Naive thymus-derived CD4-positive, alpha-beta T cell (primary cell): ENCODE measurements at regions not wholly inside any gene's neighbourhood (a gene's known extent, or its start where the extent isn't known, plus 50 kb on each side); places are given as distances from the start of the nearest gene placed in this dataset.

Experiments
- ATAC-seq: fragments of 150-1000 bp; cut with Tn5 transposase; 2 replicates; pipeline ENCODE4 v1.10.0; 2021; ENCODE audit warnings: mild to moderate bottlenecking, moderate library complexity
- CTCF ChIA-PET: fragments of 350-600 bp; sonication (Branson Sonifier 250); formaldehyde crosslinking; loops from one replicate; lab custom pipeline; 2021; ENCODE audit warnings: antibody characterized with exemption; lab: Charles Lee
- POLR2A ChIA-PET: fragments of 350-600 bp; sonication (Branson Sonifier 250); formaldehyde crosslinking; loops from one replicate; lab custom pipeline; 2021; ENCODE audit warnings: antibody characterized with exemption, inconsistent platforms; lab: Charles Lee
- DNase-seq, 9 donors: peaks; one replicate each; pipeline versions ENCODE4 v3.0.0 to v3.0.0-alpha.2; 2020 to 2022; ENCODE audit warnings: mixed read lengths in 1 of 9
- H3K27ac ChIP-seq: one replicate; pipeline ENCODE4 v1.7.0; 2013; ENCODE audit warnings: mild to moderate bottlenecking, low read depth, low read length, moderate library complexity
- H3K27me3 ChIP-seq, 2 donors: one replicate each; pipeline ENCODE4 v1.7.0; 2013; ENCODE audit warnings: low read length in 2 of 2, mild to moderate bottlenecking in 2 of 2, moderate library complexity in 2 of 2; ENCODE audit not compliant: control insufficient read depth in 2 of 2, insufficient read depth in 2 of 2
- H3K36me3 ChIP-seq, 3 experiments: 1 replicate in 2 of 3; 2 replicates in 1 of 3; pipeline ENCODE4 v1.7.0; 2013; ENCODE audit warnings: low read length in 3 of 3, mild to moderate bottlenecking in 3 of 3, moderate library complexity in 1 of 3; ENCODE audit not compliant: insufficient read depth in 3 of 3, control insufficient read depth in 2 of 3
- H3K4me1 ChIP-seq, 2 donors: one replicate each; pipeline ENCODE4 v1.7.0; 2013; ENCODE audit warnings: low read length in 2 of 2, mild to moderate bottlenecking in 2 of 2, moderate library complexity in 1 of 2; ENCODE audit not compliant: control insufficient read depth in 2 of 2, insufficient read depth in 2 of 2
- H3K4me3 ChIP-seq: 2 replicates; pipeline ENCODE4 v1.7.0; 2013; ENCODE audit warnings: mild to moderate bottlenecking, low read length
- H3K9me3 ChIP-seq, 3 experiments: 1 replicate in 2 of 3; 2 replicates in 1 of 3; pipeline ENCODE4 v1.7.0; 2013; ENCODE audit warnings: low read length in 3 of 3; ENCODE audit not compliant: control insufficient read depth in 2 of 3
- H3K27ac Mint-ChIP-seq, 9 donors: one replicate each; pipeline ENCODE4 v1.8.0; 2020 to 2022; ENCODE audit warnings: mixed read lengths in 9 of 9, mild to moderate bottlenecking in 8 of 9, moderate library complexity in 5 of 9, inconsistent platforms in 2 of 9
- H3K27me3 Mint-ChIP-seq, 5 donors: one replicate each; pipeline ENCODE4 v1.8.0; 2021 to 2022; ENCODE audit warnings: mixed read lengths in 5 of 5, mild to moderate bottlenecking in 1 of 5
- H3K36me3 Mint-ChIP-seq, 5 donors: one replicate each; pipeline ENCODE4 v1.8.0; 2020 to 2022; ENCODE audit warnings: mixed read lengths in 5 of 5, mild to moderate bottlenecking in 3 of 5, inconsistent platforms in 1 of 5
- H3K4me1 Mint-ChIP-seq, 7 donors: one replicate each; pipeline ENCODE4 v1.8.0; 2020 to 2022; ENCODE audit warnings: mixed read lengths in 7 of 7, mild to moderate bottlenecking in 3 of 7, inconsistent platforms in 1 of 7
- H3K4me3 Mint-ChIP-seq, 10 donors: one replicate each; pipeline ENCODE4 v1.8.0; 2020 to 2022; ENCODE audit warnings: mild to moderate bottlenecking in 10 of 10, mixed read lengths in 10 of 10, moderate library complexity in 6 of 10, inconsistent platforms in 2 of 10
- H3K9me3 Mint-ChIP-seq, 11 donors: one replicate each; pipeline ENCODE4 v1.8.0; 2020 to 2022; ENCODE audit warnings: mixed read lengths in 11 of 11, mild to moderate bottlenecking in 4 of 11, inconsistent platforms in 1 of 11, moderate library complexity in 1 of 11
- intact Hi-C, 2 donors: fragments of 100-400 bp; cut with micrococcal nuclease; formaldehyde crosslinking; loops; one replicate each; pipeline ENCODE4 v1.15.1; 2023

- Mint-ChIP-seq H3K4me3 (no peak overlapping the region), H3K27ac (no peak overlapping the region), H3K27me3 (peaks cover 0 to 24% (median 0%) of the 10 kb centered on the region in 5 donors), H3K4me1 (peaks cover 3 to 25% (median 11%) of the 10 kb centered on the region in 7 donors), H3K9me3 (peaks cover 0 to 5% (median 0%) of the 10 kb centered on the region in 11 donors), H3K36me3 (peaks cover 0 to 12% (median 0%) of the 10 kb centered on the region in 5 donors)
- Histone ChIP-seq H3K36me3 (no peaks in the 10 kb centered on the region), H3K4me1 (peaks cover 0 to 2% of the 10 kb centered on the region in 2 donors), H3K27me3 (no peaks in the 10 kb centered on the region), H3K27ac (no peak overlapping the region), H3K9me3 (no peaks in the 10 kb centered on the region), H3K4me3 (no peak overlapping the region)
- ATAC-seq, result no peak
- POLR2A ChIA-PET, result interaction anchor here (1.3 kb wide), 1 partner anchor 27 kb away, joined by 3 read pairs; no protein-coding TSS in a partner anchor
- no peak for DNase-seq
- CTCF ChIA-PET, result no interaction called here
- intact Hi-C loops, result no loop called here
Observed at GRCh38 chr10:8393531-8393930, 339.0 kb downstream of the GATA3 start.

- H3K27ac Mint-ChIP-seq, result no peak overlapping the region
- intact Hi-C loops, result no loop called here
- Histone ChIP-seq H3K36me3 (no peaks in the 10 kb centered on the region), H3K27me3 (no peaks in the 10 kb centered on the region), H3K9me3 (no peaks in the 10 kb centered on the region), H3K4me1 (peaks cover 6 to 18% of the 10 kb centered on the region in 2 donors), H3K27ac (no peak overlapping the region), H3K4me3 (no peak overlapping the region)
- peaks cover 0 to 12% (median 0%) of the 10 kb centered on the region in 5 donors for H3K27me3 Mint-ChIP-seq
- H3K4me1 Mint-ChIP-seq, result peaks cover 11 to 44% (median 32%) of the 10 kb centered on the region in 7 donors
- peaks cover 0 to 3% (median 0%) of the 10 kb centered on the region in 11 donors for H3K9me3 Mint-ChIP-seq
- DNase-seq (no peak), ATAC-seq (no peak)
- peaks cover 0 to 13% (median 0%) of the 10 kb centered on the region in 5 donors for H3K36me3 Mint-ChIP-seq
- POLR2A ChIA-PET, result no interaction called here
- no peak overlapping the region for H3K4me3 Mint-ChIP-seq
- CTCF ChIA-PET, result no interaction called here
Observed at GRCh38 chr10:8396675-8397074, 342.2 kb downstream of the GATA3 start.

GRCh38 chr10:8398771-8399170 lies 344.3 kb downstream of the GATA3 start:
- Mint-ChIP-seq H3K4me1 (peaks cover 27 to 65% (median 53%) of the 10 kb centered on the region in 7 donors), H3K9me3 (peaks cover 0 to 3% (median 0%) of the 10 kb centered on the region in 11 donors), H3K27me3 (peaks cover 0 to 7% (median 0%) of the 10 kb centered on the region in 5 donors), H3K36me3 (peaks cover 0 to 11% (median 0%) of the 10 kb centered on the region in 5 donors), H3K4me3 (no peak overlapping the region), H3K27ac (no peak overlapping the region)
- H3K27ac ChIP-seq, result no peak overlapping the region
- CTCF ChIA-PET, result no interaction called here
- peaks cover 27 to 39% of the 10 kb centered on the region in 2 donors for H3K4me1 ChIP-seq
- POLR2A ChIA-PET, result interaction anchor here (0.5 to 0.7 kb wide), 3 partner anchors 9 to 1932 kb away, joined by 3 to 4 read pairs (median 3); no protein-coding TSS in a partner anchor
- H3K4me3 ChIP-seq, result no peak overlapping the region
- ATAC-seq (no peak), DNase-seq (no peak)
- H3K27me3 ChIP-seq, result no peaks in the 10 kb centered on the region
- no peaks in the 10 kb centered on the region for H3K36me3 ChIP-seq
- no peaks in the 10 kb centered on the region for H3K9me3 ChIP-seq
- intact Hi-C loops, result no loop called here

GRCh38 chr10:8400151-8400550 lies 345.7 kb downstream of the GATA3 start:
- no peaks in the 10 kb centered on the region for H3K9me3 ChIP-seq
- H3K36me3 Mint-ChIP-seq, result peaks cover 0 to 5% (median 0%) of the 10 kb centered on the region in 5 donors
- H3K4me3 ChIP-seq, result no peak overlapping the region
- no peak for DNase-seq
- no peaks in the 10 kb centered on the region for H3K36me3 ChIP-seq
- H3K27me3 Mint-ChIP-seq, result peaks cover 0 to 5% (median 0%) of the 10 kb centered on the region in 5 donors
- H3K27me3 ChIP-seq, result no peaks in the 10 kb centered on the region
- peaks cover 0 to 1% (median 0%) of the 10 kb centered on the region in 11 donors for H3K9me3 Mint-ChIP-seq
- ChIA-PET CTCF (interaction anchor here (0.5 kb wide), 1 partner anchor 86 kb away, joined by 3 read pairs; no protein-coding TSS in a partner anchor), POLR2A (interaction anchor here (0.7 kb wide), 1 partner anchor 16 kb away, joined by 3 read pairs; no protein-coding TSS in a partner anchor)
- no peak for ATAC-seq
- peaks cover 38 to 50% of the 10 kb centered on the region in 2 donors for H3K4me1 ChIP-seq
- intact Hi-C loops, result loop anchor here (5.0 kb wide), 2 partner anchors 37 to 38 kb away; no protein-coding TSS in a partner anchor
- H3K27ac Mint-ChIP-seq, result peak overlapping the region in 3 of 9 donors; percentile 10 to 67 (median 14)
- H3K4me1 Mint-ChIP-seq, result peaks cover 33 to 76% (median 63%) of the 10 kb centered on the region in 7 donors
- no peak overlapping the region for H3K27ac ChIP-seq
- no peak overlapping the region for H3K4me3 Mint-ChIP-seq

- Mint-ChIP-seq H3K27ac (peak overlapping the region in 8 of 9 donors; percentile 6 to 94 (median 74)), H3K9me3 (no peaks in the 10 kb centered on the region), H3K36me3 (peaks cover 0 to 4% (median 0%) of the 10 kb centered on the region in 5 donors), H3K4me1 (peaks cover 35 to 76% (median 68%) of the 10 kb centered on the region in 7 donors), H3K4me3 (peak overlapping the region in 5 of 10 donors; percentile 8 to 76 (median 30)), H3K27me3 (peaks cover 0 to 3% (median 0%) of the 10 kb centered on the region in 5 donors)
- CTCF ChIA-PET, result no interaction called here
- H3K27me3 ChIP-seq, result no peaks in the 10 kb centered on the region
- H3K27ac ChIP-seq, result no peak overlapping the region
- no peaks in the 10 kb centered on the region for H3K36me3 ChIP-seq
- POLR2A ChIA-PET, result no interaction called here
- DNase-seq (no peak), ATAC-seq (no peak)
- H3K4me3 ChIP-seq, result no peak overlapping the region
- intact Hi-C loops, result loop anchor here (5.0 kb wide), 2 partner anchors 36 to 39 kb away; no protein-coding TSS in a partner anchor
- H3K9me3 ChIP-seq, result no peaks in the 10 kb centered on the region
- H3K4me1 ChIP-seq, result peaks cover 46 to 58% of the 10 kb centered on the region in 2 donors
Observed at GRCh38 chr10:8400892-8401291, 346.4 kb downstream of the GATA3 start.

- Mint-ChIP-seq H3K27me3 (peaks cover 0 to under 1% (median 0%) of the 10 kb centered on the region in 5 donors), H3K27ac (peak overlapping the region; percentile 45 to 94 (median 89)), H3K36me3 (peaks cover 0 to 6% (median 0%) of the 10 kb centered on the region in 5 donors), H3K4me1 (peaks cover 35 to 78% (median 72%) of the 10 kb centered on the region in 7 donors), H3K4me3 (peak overlapping the region in 6 of 10 donors; percentile 8 to 84 (median 76)), H3K9me3 (no peaks in the 10 kb centered on the region)
- no peak for DNase-seq
- peaks cover 46 to 64% of the 10 kb centered on the region in 2 donors for H3K4me1 ChIP-seq
- intact Hi-C loops, result loop anchor here (5.0 kb wide), 2 partner anchors 36 to 39 kb away; no protein-coding TSS in a partner anchor
- H3K9me3 ChIP-seq, result no peaks in the 10 kb centered on the region
- H3K27ac ChIP-seq, result no peak overlapping the region
- H3K27me3 ChIP-seq, result no peaks in the 10 kb centered on the region
- POLR2A ChIA-PET, result interaction anchor here (1.1 to 2.2 kb wide), 2 partner anchors 11 to 339 kb away, joined by 3 to 6 read pairs; no protein-coding TSS in a partner anchor
- H3K4me3 ChIP-seq, result no peak overlapping the region
- CTCF ChIA-PET, result no interaction called here
- ATAC-seq, result no peak
- no peaks in the 10 kb centered on the region for H3K36me3 ChIP-seq
Observed at GRCh38 chr10:8401531-8401930, 347.0 kb downstream of the GATA3 start.
